GM21447 (cell line): ENCODE measurements at regions not wholly inside any gene's neighbourhood (a gene's known extent, or its start where the extent isn't known, plus 50 kb on each side); places are given as distances from the start of the nearest gene placed in this dataset.

ENCODE experiments used
- ATAC-seq: cut with Tn5 transposase; IDR thresholded peaks from one replicate; pipeline ENCODE4 v1.9.1; 2021; ENCODE audit not compliant: unreplicated experiment

DNA sequence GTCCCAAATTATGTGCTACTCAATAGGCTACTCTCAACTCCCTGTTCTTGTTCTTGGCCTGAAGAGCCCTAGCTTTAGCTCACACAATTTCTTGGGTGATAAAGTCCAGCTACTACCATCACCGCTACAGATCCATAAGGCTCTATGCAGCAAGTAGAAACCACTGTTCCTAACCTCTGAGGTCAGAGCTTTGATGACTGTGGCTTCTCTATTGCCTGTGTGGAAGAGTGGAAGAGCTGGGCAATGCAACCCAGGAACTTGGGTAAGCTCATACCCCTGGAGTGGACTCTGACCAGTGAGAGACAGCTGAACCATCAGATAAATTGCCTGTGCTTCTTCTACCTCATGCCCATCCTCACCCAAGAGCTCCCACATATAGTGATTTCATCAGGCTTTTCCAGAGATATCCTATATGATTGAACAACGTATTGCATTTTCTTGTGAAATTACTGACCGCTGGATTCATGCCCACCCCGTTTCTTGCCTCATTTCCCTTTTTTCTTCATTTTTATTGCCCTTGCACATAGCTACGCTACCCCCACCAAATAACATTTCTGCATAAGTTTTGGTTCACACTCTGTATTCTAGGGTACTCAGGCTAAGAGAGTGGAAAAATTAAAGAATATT lies 172.3 kb upstream of the MBNL1 start:
- no peak for ATAC-seq

DNA sequence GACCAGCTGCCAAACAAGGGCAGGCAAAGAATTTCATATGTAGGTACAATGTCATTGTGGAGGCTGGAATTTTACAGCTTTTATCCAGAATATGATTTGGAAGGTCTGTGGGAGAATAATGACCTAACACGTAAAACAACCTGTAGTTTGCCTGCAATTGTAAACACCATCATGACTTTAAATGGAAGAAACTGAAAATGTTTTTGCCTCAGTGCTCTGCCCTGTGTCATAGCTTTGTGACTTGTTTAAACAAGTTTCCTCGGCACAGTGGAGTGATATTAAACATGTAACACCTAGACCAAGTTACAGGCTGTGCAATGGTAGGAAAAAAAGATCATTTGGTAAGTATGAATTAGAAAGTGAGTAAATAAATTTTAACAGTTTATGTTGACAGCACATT lies 171.6 kb upstream of the MBNL1 start:
- no peak for ATAC-seq

DNA sequence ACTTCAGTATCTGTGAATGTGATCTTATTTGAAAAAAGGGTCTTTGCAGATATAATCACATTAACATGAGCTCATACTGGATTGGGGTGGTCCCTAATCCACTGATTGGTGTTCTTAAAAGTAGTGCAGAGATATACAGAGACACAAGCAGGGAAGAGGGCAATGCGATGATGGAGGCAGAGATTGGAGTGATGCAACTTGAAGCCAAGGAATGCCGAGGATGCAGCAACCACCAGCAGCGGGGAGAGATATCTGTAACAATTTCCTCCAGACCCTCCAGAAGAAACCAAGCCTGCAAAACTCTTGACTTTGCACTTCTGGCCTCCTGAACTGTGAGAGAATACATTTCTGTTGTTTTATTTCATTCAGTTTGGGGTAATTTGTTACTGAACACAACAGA lies 171.0 kb upstream of the MBNL1 start:
- no peak for ATAC-seq

DNA sequence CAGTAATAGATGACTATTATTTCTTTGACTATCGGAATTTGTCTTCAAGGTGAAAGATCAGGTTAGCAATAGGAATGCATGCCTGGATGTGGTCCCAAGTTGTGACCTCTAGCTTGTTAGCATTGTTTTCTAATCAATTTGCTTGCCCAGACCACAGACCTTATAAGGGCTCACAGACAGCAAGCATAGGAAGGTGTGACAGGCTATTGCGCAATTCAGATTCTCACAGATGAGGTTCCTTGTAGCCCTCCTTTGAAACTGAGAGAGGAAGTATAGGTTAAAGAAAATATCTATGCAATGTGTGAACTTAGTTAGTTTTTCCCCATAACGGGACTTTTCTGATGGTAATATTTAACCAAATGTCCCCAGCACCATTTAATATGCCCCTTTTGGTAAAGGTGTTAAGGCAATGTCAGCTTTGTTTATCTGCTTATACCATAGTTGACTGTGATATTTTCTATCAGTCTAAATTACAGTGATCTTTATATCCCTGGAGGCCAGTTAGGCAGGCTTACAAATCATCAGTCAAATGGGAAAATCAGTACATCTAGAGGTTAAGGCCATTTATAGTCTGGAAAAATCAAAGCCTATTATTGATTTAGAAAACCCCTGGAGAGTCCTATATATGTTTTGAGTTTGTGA lies 168.1 kb upstream of the MBNL1 start:
- peak; percentile 99 for ATAC-seq

DNA sequence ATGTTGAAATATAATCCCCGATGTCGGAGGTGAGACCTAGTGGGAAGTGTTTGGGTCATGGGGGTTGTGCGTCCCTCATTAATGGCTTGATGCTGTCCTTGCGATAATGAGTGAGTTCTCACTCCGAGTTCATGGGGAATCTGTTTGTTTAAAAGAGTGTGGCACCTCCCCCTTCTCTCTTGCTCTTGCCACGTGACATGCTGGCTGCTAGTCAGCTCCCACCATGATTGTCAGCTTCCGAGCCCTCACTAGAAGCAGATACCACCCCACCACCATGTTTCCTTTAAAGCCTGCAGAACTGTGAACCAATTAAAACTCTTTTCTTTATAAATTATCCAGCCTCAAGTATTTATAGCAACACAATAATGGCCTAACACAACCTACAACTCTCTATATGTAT lies 166.3 kb upstream of the MBNL1 start:
- ATAC-seq, result no peak

DNA sequence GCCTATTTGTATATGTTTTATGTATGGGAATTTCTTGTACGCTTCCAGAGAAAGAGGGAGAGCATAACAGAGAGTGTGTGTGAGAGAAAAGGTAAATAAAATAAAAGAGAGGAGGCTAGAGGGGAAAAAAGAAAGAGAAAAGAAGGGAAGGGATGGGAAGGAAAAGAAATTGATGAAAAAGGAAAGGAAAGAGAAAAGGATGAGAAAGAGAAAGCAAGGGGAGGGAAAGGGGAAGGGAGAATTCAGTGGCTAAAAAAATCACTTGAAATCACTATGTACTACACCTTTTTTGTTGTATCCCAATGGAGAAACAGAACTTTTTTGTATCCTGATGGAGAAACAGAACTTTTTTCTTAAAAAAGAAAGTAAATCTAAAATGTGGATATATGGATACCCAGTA lies 165.5 kb upstream of the MBNL1 start:
- ATAC-seq, result no peak

DNA sequence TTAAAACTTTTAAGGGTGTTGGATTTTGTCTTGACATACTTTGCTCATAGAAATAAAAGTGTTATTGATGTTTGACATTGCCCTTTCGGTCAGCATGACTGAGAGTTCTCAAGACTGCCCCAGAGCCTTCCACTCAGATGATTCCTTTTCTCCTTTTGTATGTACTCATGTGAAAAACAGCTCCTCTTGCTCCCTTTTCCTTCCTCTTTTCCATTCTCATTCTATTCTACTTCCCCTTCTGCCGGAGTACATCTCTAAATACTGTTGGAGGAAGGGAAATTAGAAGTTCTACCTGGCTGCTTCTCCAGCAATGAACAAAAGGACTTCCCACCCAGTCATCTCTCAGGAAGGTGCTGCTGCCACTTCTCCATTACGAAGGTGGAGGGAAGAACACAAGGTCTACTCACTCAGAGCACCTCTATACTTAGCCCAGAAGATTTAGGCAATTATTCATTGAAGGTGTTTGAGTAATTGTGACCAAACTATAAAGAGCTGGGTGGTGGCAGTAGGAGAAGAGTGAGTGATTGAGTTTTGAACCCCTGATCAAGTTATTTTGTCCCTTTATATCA lies 163.8 kb upstream of the MBNL1 start:
- ATAC-seq, result no peak

DNA sequence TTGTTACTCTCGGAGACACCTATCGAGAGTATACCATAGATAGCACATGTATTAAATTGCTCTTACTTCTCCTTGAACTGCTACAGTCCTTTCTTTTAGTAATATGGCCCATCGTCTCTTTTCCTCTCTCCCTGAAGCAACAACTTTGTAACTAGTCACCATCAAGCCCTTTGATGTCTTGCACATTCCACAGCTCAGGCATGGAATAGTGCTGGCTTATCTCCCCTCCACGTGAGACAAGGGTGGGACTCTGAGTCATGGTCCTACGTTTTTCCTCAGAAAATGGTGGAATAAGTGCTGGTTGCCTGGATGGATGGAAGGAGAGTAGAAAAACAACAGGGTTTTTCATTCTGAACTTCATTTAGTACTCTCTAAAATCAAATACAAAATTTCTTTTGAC lies 163.3 kb upstream of the MBNL1 start:
- ATAC-seq, result no peak

DNA sequence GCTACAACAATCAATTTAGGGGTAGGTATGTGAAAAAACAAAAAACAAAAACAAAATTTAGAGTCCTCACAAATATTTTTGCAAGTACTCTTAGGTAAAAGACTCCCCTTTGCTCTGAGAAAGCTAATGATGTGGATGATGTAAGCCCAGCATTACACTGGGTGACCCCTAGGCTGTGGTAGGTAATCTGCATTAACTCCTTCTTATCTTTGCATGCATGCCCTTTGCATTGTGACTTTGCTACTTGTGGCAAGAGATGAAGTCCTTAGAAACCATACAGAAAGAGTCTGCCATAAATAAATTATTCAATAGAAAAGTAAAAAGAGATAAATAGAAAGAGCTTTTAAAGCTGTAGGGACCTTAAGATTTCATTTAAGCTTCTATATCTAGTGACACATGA lies 159.7 kb upstream of the MBNL1 start:
- no peak for ATAC-seq

DNA sequence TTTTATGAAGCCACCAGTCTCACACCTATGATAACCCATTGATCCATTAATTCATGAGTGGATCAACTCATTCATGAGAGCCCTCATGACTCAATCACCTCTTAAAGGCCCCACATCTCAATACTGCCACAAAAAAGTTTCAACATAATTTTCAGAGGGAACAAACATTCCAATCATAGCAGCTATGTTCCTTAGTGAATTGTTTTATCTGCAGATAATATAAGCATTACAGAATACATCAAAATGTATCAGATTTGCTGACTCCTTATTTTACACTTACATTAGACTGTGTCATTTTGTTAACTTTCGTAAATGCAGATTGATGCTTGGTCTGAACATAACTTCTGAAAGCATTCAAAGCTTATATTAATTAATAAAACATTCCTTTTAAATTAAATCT lies 155.3 kb upstream of the MBNL1 start:
- no peak for ATAC-seq

DNA sequence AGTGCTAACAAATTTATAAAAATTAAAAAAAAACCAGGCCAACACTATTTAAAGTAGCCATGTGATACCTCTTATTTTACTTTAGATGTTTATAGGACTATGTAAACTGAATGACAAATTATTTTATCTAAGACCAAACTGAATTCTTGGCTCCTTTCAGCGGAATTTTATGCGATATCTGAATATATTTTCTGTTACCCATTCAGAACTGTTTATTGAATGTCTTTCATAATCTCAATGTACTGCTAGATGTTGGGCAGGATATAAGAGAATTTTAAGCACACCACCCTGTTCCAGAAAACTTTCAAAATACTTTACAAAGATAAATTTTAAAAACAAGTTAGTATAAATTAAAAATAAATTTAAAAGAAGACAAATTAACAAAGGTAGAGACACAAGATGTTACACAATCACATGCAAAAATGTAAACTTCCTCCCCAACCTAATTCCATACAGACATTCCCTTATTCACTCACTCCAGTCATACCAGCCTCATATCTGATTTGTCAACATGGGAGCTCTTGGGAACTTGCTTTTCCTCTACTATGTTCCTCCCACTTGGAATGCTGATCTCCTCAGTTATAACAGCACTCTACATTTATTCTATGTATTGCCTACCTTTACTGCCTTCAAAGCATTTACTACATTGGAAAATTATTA lies 154.6 kb upstream of the MBNL1 start:
- ATAC-seq, result no peak

DNA sequence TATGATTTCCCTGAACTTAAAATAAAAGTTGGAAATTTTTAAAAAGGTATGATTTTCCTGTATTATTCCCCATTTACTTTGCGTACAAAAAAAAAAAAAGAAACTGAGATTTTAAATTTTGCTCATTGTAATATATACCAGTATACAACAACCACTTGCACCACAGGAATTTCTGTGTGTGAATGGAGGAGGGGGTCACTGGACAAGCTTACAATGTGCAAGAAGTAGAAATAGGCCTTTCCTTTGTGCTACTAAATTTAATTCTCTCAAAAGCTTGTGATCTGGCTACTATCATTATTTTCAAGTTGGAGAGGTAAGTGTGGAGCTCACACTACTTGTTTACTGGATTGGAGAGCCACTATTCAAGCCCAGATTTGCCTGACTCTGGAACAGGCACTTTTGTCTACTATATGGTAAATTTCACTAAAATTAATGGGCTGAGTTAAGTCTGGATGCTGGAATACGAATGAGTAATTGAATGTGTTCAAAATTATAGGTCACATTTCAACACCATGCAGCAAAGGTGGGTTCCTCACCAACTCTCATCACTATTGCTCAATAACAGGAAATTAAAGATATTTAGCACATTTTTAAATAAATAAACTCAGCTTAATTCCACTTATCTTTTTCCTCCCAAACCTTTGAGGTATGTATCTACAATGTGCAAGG lies 148.0 kb upstream of the MBNL1 start:
- ATAC-seq, result no peak

DNA sequence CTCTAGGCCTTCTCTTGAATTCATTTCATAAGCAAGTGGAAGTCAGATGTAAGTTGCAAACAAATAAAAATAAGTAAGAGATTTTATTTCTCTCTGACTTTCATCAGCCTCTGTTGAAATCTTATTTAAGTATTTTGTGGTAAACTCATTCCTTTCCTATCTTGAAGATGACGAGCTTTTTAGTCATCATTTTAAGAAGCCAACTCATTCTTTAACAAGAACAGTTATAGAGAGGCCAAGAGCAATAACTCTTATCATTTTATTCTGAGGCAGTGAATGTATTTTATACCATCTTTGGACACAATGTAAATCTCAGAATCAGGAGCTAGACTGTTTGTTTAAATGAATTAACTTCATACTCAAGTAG lies 147.5 kb upstream of the MBNL1 start:
- ATAC-seq, result no peak

DNA sequence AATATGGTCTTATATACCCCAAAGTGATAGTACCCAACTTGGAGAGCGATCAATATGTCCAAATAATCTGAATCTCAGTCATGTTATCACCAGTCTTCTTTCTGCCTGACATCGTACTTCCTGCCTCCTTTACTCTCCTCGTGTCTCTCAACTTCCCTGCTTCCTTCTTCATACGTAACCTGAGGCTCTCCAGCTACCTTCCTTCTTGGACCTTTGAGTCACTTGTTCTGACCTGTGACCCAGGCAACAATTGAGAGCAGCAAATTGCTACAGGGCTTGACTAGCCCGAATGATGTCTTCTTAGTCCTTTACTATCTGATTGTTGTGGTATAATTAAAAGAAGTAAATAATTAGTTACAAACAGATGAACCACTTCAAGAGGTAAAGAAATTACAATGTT lies 145.9 kb upstream of the MBNL1 start:
- ATAC-seq, result no peak

DNA sequence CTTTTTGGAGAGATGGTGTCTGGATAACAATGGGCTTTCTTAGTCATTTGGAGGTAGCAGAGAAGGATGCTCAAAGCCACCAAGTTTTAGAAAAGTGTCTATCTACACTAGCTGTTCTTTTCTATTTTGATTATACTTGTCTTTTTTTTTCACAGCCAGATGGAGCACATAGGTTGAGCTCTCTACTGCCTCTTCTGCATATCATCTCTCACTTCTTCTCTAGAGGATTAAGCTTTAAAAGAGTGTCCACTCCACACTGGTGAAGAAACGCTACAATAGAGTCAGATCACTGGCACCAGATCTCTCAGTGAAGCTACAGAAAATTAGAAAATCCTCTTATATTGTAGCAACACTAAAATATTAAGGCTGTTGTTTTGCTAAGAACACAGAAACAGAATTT lies 145.3 kb upstream of the MBNL1 start:
- no peak for ATAC-seq

DNA sequence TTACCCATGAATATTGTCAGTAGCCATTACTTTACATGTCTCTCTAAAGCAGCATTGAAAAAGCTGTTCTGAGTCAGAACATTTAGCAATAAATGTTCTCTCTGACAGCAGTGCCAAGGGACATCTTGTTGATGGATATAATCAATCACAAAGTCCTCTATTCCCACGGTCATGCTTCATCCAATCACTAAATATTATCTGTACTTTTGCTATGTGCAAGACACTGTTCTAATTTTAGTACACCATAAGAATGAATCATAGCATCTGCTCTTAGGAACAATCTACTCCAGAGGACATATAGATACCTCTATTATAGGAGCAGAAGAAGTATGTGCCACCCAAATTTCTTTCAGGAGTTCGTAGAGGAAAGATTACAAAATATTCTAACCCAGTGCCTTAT lies 142.5 kb upstream of the MBNL1 start:
- ATAC-seq, result no peak

DNA sequence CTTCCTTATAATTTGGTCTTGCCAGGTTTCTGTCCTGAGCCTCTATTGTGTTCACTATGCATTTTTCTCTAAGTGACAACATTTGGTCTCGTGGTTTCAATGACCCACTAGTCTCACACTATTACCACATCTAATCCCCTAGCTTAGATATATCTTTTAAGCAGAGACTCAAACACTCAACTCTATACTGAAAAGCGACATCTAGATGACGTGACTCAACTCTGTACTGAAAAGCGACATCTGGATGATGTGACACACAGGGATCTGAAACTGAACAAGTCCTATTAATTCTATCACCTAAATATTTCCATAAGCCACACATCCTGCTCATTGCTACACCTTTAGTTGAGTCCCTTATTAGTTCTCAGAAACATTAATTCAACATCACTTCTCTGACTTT lies 141.7 kb upstream of the MBNL1 start:
- peak; percentile 100 for ATAC-seq

DNA sequence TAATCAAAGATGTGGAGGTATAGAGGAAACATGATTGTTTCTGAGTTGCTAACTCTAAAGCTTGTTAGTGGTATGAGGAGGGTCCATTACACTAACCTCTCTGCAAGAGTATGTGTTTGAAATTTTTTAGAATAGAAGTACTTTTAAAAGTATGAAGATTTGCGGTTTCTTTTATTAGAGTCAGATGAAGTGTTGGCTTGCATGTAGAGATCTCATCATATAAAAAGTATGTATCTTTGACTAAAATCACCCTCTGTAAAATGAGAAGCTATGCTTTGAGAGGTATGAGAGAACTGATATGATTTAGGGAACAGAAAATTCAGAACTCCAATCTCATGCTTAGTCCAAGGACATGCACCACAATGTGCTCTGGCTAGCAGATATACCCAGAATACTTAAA lies 140.4 kb upstream of the MBNL1 start:
- no peak for ATAC-seq

DNA sequence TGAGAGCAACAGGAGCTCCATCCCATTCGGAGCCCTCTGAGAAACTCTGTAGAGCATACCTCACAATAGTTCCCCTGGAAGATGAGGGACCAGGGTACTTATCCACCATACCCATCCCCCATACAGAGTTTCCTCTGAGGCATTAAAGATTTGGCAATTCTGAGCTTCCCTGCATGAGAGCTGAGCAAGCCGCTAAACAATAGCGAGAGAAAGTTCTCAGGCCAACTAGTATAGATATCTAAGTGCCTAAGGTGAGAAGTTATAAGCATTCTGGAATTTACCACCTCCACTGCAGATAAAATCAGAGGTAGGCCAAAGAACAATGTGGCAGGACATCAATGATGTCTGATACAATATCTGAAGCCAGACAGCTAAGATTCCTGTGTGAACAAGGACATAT lies 129.1 kb upstream of the MBNL1 start:
- no peak for ATAC-seq

DNA sequence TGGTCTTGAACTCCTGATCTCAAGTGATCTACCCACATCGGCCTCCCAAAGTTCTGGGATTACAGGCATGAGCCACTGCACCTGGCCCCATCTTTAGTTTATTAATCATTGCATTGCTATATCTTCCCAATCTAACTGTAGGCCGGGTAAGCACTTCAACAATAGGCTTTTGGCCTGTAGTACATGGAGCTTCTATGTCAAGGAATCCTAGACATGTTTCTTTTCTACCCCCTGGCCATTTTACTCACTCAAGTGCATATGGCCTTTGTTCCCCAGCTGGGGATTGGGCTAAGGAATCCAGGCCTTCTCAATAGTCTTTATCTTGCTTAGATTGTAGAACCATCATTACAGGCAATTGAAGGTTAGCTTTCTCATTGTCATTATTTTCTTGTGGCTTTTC lies 122.3 kb upstream of the MBNL1 start:
- no peak for ATAC-seq

DNA sequence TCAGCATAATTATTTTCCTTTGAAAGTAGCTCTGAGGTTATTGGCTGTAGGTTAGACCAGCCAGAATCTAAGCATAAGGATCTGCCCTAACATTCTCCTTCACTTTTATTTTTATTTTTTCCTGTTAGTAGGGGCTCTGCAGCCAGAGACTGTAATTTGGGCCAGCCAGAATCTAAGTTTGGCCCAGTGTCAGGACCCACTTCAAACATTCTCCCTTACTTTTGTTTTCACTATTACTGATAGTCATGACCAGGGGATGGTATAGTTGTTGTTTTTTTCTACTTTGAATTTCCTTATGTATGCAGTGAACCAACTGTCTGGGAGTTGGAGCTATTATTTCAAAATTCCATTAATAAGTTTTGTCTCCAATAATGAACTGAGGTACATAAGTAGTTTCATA lies 121.0 kb upstream of the MBNL1 start:
- ATAC-seq, result no peak

DNA sequence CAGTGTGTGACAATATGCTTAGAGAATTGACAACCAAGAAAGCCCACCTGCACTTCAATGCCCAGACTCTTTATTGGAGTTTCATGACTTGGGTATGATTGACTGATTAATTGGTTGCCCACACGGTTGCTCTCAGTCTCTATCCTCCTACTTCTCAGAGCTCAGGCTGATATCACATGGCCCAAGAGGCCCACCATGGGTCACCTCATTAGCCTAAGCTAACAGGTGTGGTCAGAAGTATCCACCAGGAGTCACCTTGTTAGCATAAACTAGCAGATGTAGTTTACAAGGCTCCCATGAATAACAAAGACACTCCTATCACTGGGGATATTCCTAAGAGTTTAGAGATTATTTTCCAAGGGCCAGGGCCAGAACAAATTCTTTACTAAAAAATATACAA lies 120.2 kb upstream of the MBNL1 start:
- no peak for ATAC-seq
